OCI-LY7 (cell line): ENCODE measurements at regions not wholly inside any gene's neighbourhood (a gene's known extent, or its start where the extent isn't known, plus 50 kb on each side); places are given as distances from the start of the nearest gene placed in this dataset.
"Not testable (repeated sequence)": the region's sequence is repeated elsewhere in the genome, so short reads cannot be mapped to it uniquely, and the experiment has no call there.

ENCODE experiments used
- BruUV-seq: library from RNA; stranded (reverse); fragments of 400-500 nt; replicated peaks from 2 replicates; lab custom pipeline; 2021; lab: Mats Ljungman, UMichigan
- CTCF ChIA-PET: fragments of 300-600 bp; sonication (Branson Sonifier 250); formaldehyde crosslinking; loops from one replicate; lab custom pipeline; 2022; ENCODE audit warnings: antibody characterized with exemption; ENCODE audit not compliant: unreplicated experiment; lab: Charles Lee
- POLR2A ChIA-PET: fragments of 300-600 bp; sonication (Branson Sonifier 250); formaldehyde crosslinking; loops from one replicate; lab custom pipeline; 2022; ENCODE audit warnings: antibody characterized with exemption; lab: Charles Lee
- DNase-seq: peaks from one replicate; pipeline ENCODE4 v3.0.0-alpha.2; 2015; ENCODE audit warnings: low spot score
- H2AFZ ChIP-seq: fragments of 200-600 bp; sonication (generic), shearing (Covaris generic); 2 replicates; pipeline ENCODE4 v1.6.1; 2014; ENCODE audit warnings: mild to moderate bottlenecking, antibody characterized with exemption, low read length, moderate library complexity
- H3K27ac ChIP-seq: fragments of 200-600 bp; sonication (generic); 2 replicates; pipeline ENCODE4 v1.5.1; 2014; ENCODE audit warnings: mixed run types, low read depth, mild to moderate bottlenecking, moderate library complexity, low read length, inconsistent platforms; ENCODE audit not compliant: poor library complexity, severe bottlenecking
- H3K36me3 ChIP-seq: fragments of 200-600 bp; sonication (generic); 2 replicates; pipeline ENCODE4 v1.6.1; 2014; ENCODE audit warnings: mild to moderate bottlenecking, antibody characterized with exemption, low read length, moderate library complexity, mixed read lengths; ENCODE audit not compliant: insufficient read depth
- H3K4me1 ChIP-seq: fragments of 200-600 bp; sonication (generic); 2 replicates; pipeline ENCODE4 v1.5.1; 2014; ENCODE audit warnings: mild to moderate bottlenecking, low read length; ENCODE audit not compliant: insufficient read depth, poor library complexity, severe bottlenecking
- H3K4me2 ChIP-seq: fragments of 200-600 bp; sonication (generic); 2 replicates; pipeline ENCODE4 v1.6.1; 2014; ENCODE audit warnings: mild to moderate bottlenecking, low read length
- H3K4me3 ChIP-seq: fragments of 200-600 bp; sonication (generic); 2 replicates; pipeline ENCODE4 v1.5.1; 2014; ENCODE audit warnings: mild to moderate bottlenecking, low read depth, low read length; ENCODE audit not compliant: poor library complexity, severe bottlenecking
- H3K79me2 ChIP-seq: fragments of 200-600 bp; sonication (generic); 2 replicates; pipeline ENCODE4 v1.6.1; 2016; ENCODE audit warnings: low read depth, mild to moderate bottlenecking, low read length, moderate library complexity, mixed read lengths; ENCODE audit not compliant: insufficient read depth
- H3K9me2 ChIP-seq: fragments of 200-600 bp; sonication (generic); 2 replicates; pipeline ENCODE4 v1.6.1; 2016; ENCODE audit warnings: mild to moderate bottlenecking, low read length, mixed read lengths; ENCODE audit not compliant: insufficient read depth
- H3K9me3 ChIP-seq: fragments of 200-600 bp; sonication (generic); 2 replicates; pipeline ENCODE4 v1.6.1; 2014; ENCODE audit warnings: mild to moderate bottlenecking, mixed run types, low read length, mixed read lengths
- H4K20me1 ChIP-seq: fragments of 200-600 bp; sonication (generic); 2 replicates; pipeline ENCODE4 v1.6.1; 2014; ENCODE audit warnings: mild to moderate bottlenecking, antibody characterized with exemption, low read length, moderate library complexity, mixed read lengths; ENCODE audit not compliant: insufficient read depth
- EZH2phosphoT487 ChIP-seq: fragments of 200-600 bp; sonication (generic); IDR thresholded peaks from 2 replicates; pipeline ENCODE4 v1.6.1; 2018; ENCODE audit warnings: low read depth, borderline replicate concordance, mild to moderate bottlenecking, mixed run types, antibody characterized with exemption, low read length, moderate library complexity, mixed read lengths
- intact Hi-C: fragments of 100-400 bp; cut with micrococcal nuclease; formaldehyde crosslinking; loops from one replicate; pipeline ENCODE4 v1.10.0; 2022; ENCODE audit not compliant: unreplicated experiment
- TF ChIP-seq, protein P1 (sequence below): fragments of 200-600 bp; sonication (generic); conservative IDR thresholded peaks from 2 replicates; pipeline ENCODE4 v1.5.1; 2014; ENCODE audit warnings: mild to moderate bottlenecking, antibody characterized with exemption, low read length, moderate library complexity, mixed read lengths

GRCh38 chr15:57797110-57797509 lies 90.6 kb downstream of the POLR2M start:
- ChIA-PET CTCF (no interaction called here), POLR2A (no interaction called here)
- Histone ChIP-seq H3K36me3 (no peaks in the 10 kb centered on the region), H3K4me1 (no peaks in the 10 kb centered on the region), H3K9me3 (no peaks in the 10 kb centered on the region), H4K20me1 (no peaks in the 10 kb centered on the region), H3K4me3 (no peak overlapping the region), H3K9me2 (no peaks in the 10 kb centered on the region), H3K79me2 (no peaks in the 10 kb centered on the region), H3K27ac (no peak overlapping the region), H3K4me2 (no peak overlapping the region), H2AFZ (no peak overlapping the region)
- no TSS peak for BruUV-seq
- intact Hi-C loops = no loop called here
- TF ChIP-seq EZH2phosphoT487 = no peak
- TF ChIP-seq, protein P1, sequence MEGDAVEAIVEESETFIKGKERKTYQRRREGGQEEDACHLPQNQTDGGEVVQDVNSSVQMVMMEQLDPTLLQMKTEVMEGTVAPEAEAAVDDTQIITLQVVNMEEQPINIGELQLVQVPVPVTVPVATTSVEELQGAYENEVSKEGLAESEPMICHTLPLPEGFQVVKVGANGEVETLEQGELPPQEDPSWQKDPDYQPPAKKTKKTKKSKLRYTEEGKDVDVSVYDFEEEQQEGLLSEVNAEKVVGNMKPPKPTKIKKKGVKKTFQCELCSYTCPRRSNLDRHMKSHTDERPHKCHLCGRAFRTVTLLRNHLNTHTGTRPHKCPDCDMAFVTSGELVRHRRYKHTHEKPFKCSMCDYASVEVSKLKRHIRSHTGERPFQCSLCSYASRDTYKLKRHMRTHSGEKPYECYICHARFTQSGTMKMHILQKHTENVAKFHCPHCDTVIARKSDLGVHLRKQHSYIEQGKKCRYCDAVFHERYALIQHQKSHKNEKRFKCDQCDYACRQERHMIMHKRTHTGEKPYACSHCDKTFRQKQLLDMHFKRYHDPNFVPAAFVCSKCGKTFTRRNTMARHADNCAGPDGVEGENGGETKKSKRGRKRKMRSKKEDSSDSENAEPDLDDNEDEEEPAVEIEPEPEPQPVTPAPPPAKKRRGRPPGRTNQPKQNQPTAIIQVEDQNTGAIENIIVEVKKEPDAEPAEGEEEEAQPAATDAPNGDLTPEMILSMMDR = no peak
- no peak for DNase-seq

DNA sequence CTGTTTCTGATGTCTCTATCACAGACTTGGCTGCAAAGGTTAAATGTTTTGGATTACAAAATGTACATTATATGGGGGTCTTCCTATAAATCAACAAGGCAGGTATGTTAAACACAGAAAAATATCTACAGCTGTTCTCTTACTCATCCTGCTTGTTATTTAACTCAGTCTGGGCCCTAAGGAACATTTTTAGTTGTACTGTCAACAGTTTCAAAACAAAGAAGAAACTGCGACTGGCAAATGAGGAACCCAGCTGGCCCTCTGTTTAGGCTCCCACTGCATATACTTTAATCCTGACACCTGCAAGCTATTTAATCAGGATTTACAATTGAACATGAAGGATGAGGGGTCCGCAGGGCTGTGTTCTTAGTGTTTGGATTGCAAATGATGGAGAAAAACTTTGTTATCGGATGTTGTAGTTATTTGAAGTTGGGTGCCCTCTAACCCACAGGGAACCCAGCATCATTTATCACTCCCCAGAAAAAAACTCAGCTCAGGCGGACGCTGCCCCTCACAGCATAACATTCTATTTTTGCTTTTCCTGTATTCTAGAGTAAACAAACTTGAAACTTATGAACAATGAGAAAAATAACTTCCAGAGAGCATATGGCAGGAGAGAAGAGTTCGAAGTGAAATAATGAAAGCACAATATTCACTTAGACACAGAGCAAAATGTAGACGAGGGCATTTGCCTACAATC lies 91.2 kb downstream of the POLR2M start:
- Histone ChIP-seq H3K9me2 (no peaks in the 10 kb centered on the region), H2AFZ (no peak overlapping the region), H3K4me1 (no peaks in the 10 kb centered on the region), H3K4me3 (no peak overlapping the region), H3K36me3 (no peaks in the 10 kb centered on the region), H3K4me2 (no peak overlapping the region), H4K20me1 (no peaks in the 10 kb centered on the region), H3K27ac (no peak overlapping the region), H3K79me2 (no peaks in the 10 kb centered on the region), H3K9me3 (no peaks in the 10 kb centered on the region)
- intact Hi-C loops = no loop called here
- ChIA-PET CTCF (no interaction called here), POLR2A (no interaction called here)
- TF ChIP-seq, protein P1 = no peak
- no peak for TF ChIP-seq EZH2phosphoT487
- DNase-seq = no peak
- BruUV-seq = no TSS peak

DNA sequence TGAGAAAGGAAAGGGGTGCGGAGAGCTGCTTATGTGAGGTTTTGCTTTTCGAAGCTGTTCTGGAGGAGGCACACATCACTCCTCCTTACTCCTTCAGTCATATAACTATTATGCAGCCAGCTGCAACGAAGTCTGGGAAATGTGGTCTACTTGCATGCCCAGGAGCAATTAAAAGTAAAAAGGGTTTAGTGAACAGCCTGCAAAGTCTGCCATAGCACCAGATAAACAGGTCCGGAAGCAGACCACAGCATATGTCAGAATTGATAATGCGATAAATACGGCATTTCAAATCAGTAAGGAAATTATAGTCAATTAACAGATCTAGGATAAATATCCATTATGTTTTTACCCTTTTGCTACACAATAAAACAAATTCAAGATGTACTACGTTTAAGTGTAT lies 99.5 kb downstream of the POLR2M start:
- H3K4me2 ChIP-seq = no peak overlapping the region
- BruUV-seq = no TSS peak
- H3K79me2 ChIP-seq = no peaks in the 10 kb centered on the region
- H2AFZ ChIP-seq = no peak overlapping the region
- intact Hi-C loops = no loop called here
- TF ChIP-seq, protein P1 = no peak
- no peak for TF ChIP-seq EZH2phosphoT487
- POLR2A ChIA-PET = no interaction called here
- H3K27ac ChIP-seq = no peak overlapping the region
- H3K36me3 ChIP-seq = no peaks in the 10 kb centered on the region
- no peak overlapping the region for H3K4me3 ChIP-seq
- no peaks in the 10 kb centered on the region for H3K4me1 ChIP-seq
- CTCF ChIA-PET = no interaction called here
- H3K9me3 ChIP-seq = no peaks in the 10 kb centered on the region
- H3K9me2 ChIP-seq = no peaks in the 10 kb centered on the region
- H4K20me1 ChIP-seq = no peaks in the 10 kb centered on the region
- no peak for DNase-seq

GRCh38 chr15:57809285-57809684 lies 102.8 kb downstream of the POLR2M start:
- H3K79me2 ChIP-seq, DNase-seq, intact Hi-C loops, H3K4me3 ChIP-seq, POLR2A ChIA-PET, H3K27ac ChIP-seq, BruUV-seq, H4K20me1 ChIP-seq, H3K4me1 ChIP-seq, H3K4me2 ChIP-seq, H3K9me2 ChIP-seq, H3K9me3 ChIP-seq, H3K36me3 ChIP-seq, CTCF ChIA-PET, H2AFZ ChIP-seq: not testable (repeated sequence)
